Glutamatergic neuron (in vitro differentiated cells): ENCODE measurements at regions not wholly inside any gene's neighbourhood (a gene's known extent, or its start where the extent isn't known, plus 50 kb on each side); places are given as distances from the start of the nearest gene placed in this dataset.

ENCODE experiments used
- DNase-seq: peaks from one replicate; pipeline ENCODE4 v3.0.0; 2022
- H3K27ac Mint-ChIP-seq: one replicate; pipeline ENCODE4 v1.8.0; 2020; ENCODE audit warnings: mild to moderate bottlenecking, mixed read lengths, inconsistent platforms; ENCODE audit not compliant: unreplicated experiment
- H3K27me3 Mint-ChIP-seq: one replicate; pipeline ENCODE4 v1.8.0; 2020; ENCODE audit warnings: mild to moderate bottlenecking, moderate library complexity, mixed read lengths, inconsistent platforms; ENCODE audit not compliant: unreplicated experiment
- H3K36me3 Mint-ChIP-seq: one replicate; pipeline ENCODE4 v1.8.0; 2020; ENCODE audit warnings: mild to moderate bottlenecking, mixed read lengths, inconsistent platforms; ENCODE audit not compliant: unreplicated experiment
- H3K4me1 Mint-ChIP-seq: one replicate; pipeline ENCODE4 v1.8.0; 2020; ENCODE audit warnings: mild to moderate bottlenecking, low read depth, mixed read lengths, inconsistent platforms; ENCODE audit not compliant: unreplicated experiment
- H3K4me3 Mint-ChIP-seq: one replicate; pipeline ENCODE4 v1.8.0; 2020; ENCODE audit warnings: mild to moderate bottlenecking, mixed read lengths, inconsistent platforms; ENCODE audit not compliant: unreplicated experiment
- H3K9me3 Mint-ChIP-seq: one replicate; pipeline ENCODE4 v1.8.0; 2020; ENCODE audit warnings: mild to moderate bottlenecking, moderate library complexity, mixed read lengths, inconsistent platforms; ENCODE audit not compliant: unreplicated experiment
- CTCF ChIP-seq: fragments of 200-600 bp; sonication (generic); IDR thresholded peaks from one replicate; pipeline ENCODE4 v1.5.0; 2021; ENCODE audit not compliant: partially characterized antibody, unreplicated experiment

GRCh38 chr4:141410839-141411238 lies 190.1 kb downstream of the ZNF330 start:
- H3K4me3 Mint-ChIP-seq: no peak overlapping the region
- no peaks in the 10 kb centered on the region for H3K27me3 Mint-ChIP-seq
- no peaks in the 10 kb centered on the region for H3K4me1 Mint-ChIP-seq
- no peaks in the 10 kb centered on the region for H3K36me3 Mint-ChIP-seq
- H3K27ac Mint-ChIP-seq: no peak overlapping the region
- TF ChIP-seq CTCF: no peak
- H3K9me3 Mint-ChIP-seq: no peaks in the 10 kb centered on the region
- DNase-seq: no peak

GRCh38 chr4:141411936-141412335 lies 191.2 kb downstream of the ZNF330 start:
- H3K9me3 Mint-ChIP-seq: no peaks in the 10 kb centered on the region
- DNase-seq: no peak
- no peaks in the 10 kb centered on the region for H3K27me3 Mint-ChIP-seq
- no peak for TF ChIP-seq CTCF
- H3K27ac Mint-ChIP-seq: no peak overlapping the region
- no peaks in the 10 kb centered on the region for H3K4me1 Mint-ChIP-seq
- H3K4me3 Mint-ChIP-seq: no peak overlapping the region
- no peaks in the 10 kb centered on the region for H3K36me3 Mint-ChIP-seq

GRCh38 chr4:141413366-141413765 lies 192.7 kb downstream of the ZNF330 start:
- no peak for DNase-seq
- no peak overlapping the region for H3K27ac Mint-ChIP-seq
- H3K27me3 Mint-ChIP-seq: no peaks in the 10 kb centered on the region
- H3K9me3 Mint-ChIP-seq: no peaks in the 10 kb centered on the region
- no peaks in the 10 kb centered on the region for H3K36me3 Mint-ChIP-seq
- no peaks in the 10 kb centered on the region for H3K4me1 Mint-ChIP-seq
- TF ChIP-seq CTCF: no peak
- no peak overlapping the region for H3K4me3 Mint-ChIP-seq

GRCh38 chr4:141415651-141416050 lies 195.0 kb downstream of the ZNF330 start:
- DNase-seq: no peak
- Mint-ChIP-seq H3K27ac (no peak overlapping the region), H3K9me3 (no peaks in the 10 kb centered on the region), H3K27me3 (no peaks in the 10 kb centered on the region), H3K36me3 (no peaks in the 10 kb centered on the region), H3K4me3 (no peak overlapping the region), H3K4me1 (no peaks in the 10 kb centered on the region)
- TF ChIP-seq CTCF: no peak

- Mint-ChIP-seq H3K36me3 (no peaks in the 10 kb centered on the region), H3K4me1 (no peaks in the 10 kb centered on the region), H3K27me3 (no peaks in the 10 kb centered on the region)
Observed at GRCh38 chr4:141416219-141416618, 195.5 kb downstream of the ZNF330 start.

More at GRCh38 chr4:141416219-141416618, 195.5 kb downstream of the ZNF330 start:
- no peak for TF ChIP-seq CTCF
- DNase-seq: no peak
- H3K9me3 Mint-ChIP-seq: no peaks in the 10 kb centered on the region
- no peak overlapping the region for H3K4me3 Mint-ChIP-seq
- H3K27ac Mint-ChIP-seq: no peak overlapping the region
